Liver (tissue), 3 donors: ENCODE measurements at regions not wholly inside any gene's neighbourhood (a gene's known extent, or its start where the extent isn't known, plus 50 kb on each side); places are given as distances from the start of the nearest gene placed in this dataset.

Source experiments
- TAF1 ChIP-seq: conservative IDR thresholded peaks from 2 replicates; pipeline ENCODE4 v1.6.1; 2016; ENCODE audit warnings: antibody characterized with exemption, mild to moderate bottlenecking
- TF ChIP-seq, protein P1 (sequence below): fragments of 150-350 bp; IDR thresholded peaks from 2 replicates; pipeline ENCODE4 v1.5.1; 2017; ENCODE audit warnings: improper control_type of control experiment, low read depth, low read length; ENCODE audit not compliant: missing input control
- donor health status: healthy.
- donor health status: healthy.

DNA sequence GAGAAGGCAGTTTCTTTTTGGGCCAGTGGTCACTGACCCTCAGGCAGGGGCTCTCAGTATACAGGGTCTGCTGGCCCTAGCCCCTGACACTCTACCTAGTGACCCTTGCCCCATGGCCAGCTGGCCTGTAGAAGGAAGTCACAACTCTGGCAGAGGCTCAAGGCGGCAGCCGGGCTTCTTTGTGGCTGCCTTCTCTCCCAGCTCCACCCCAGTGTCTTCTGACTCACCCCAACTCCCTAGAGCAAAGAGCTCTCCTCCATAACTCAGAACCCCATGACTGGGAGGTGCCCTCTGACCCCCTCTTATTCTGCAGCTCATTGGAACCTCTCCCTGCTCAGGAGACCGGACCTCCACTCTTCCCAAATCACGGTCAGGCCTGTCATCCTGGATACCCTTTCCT is 358.2 kb downstream of the FGFR2 start:
- no peak for TF ChIP-seq TAF1
- TF ChIP-seq, protein P1, sequence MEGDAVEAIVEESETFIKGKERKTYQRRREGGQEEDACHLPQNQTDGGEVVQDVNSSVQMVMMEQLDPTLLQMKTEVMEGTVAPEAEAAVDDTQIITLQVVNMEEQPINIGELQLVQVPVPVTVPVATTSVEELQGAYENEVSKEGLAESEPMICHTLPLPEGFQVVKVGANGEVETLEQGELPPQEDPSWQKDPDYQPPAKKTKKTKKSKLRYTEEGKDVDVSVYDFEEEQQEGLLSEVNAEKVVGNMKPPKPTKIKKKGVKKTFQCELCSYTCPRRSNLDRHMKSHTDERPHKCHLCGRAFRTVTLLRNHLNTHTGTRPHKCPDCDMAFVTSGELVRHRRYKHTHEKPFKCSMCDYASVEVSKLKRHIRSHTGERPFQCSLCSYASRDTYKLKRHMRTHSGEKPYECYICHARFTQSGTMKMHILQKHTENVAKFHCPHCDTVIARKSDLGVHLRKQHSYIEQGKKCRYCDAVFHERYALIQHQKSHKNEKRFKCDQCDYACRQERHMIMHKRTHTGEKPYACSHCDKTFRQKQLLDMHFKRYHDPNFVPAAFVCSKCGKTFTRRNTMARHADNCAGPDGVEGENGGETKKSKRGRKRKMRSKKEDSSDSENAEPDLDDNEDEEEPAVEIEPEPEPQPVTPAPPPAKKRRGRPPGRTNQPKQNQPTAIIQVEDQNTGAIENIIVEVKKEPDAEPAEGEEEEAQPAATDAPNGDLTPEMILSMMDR: no peak
